HCT116 (cell line): ENCODE measurements at regions not wholly inside any gene's neighbourhood (a gene's known extent, or its start where the extent isn't known, plus 50 kb on each side); places are given as distances from the start of the nearest gene placed in this dataset.

Experiments used
- EGR1 ChIP-seq: IDR thresholded peaks from 2 replicates; pipeline ENCODE4 v1.6.1; 2012; ENCODE audit warnings: low read depth
- EZH2 ChIP-seq: fragments of 200-600 bp; sonication (generic); IDR thresholded peaks from 2 replicates; pipeline ENCODE4 v1.6.1; 2017; ENCODE audit warnings: antibody characterized with exemption, mixed run types
- EZH2phosphoT487 ChIP-seq: fragments of 200-600 bp; IDR thresholded peaks from 2 replicates; pipeline ENCODE4 v1.6.1; 2018; ENCODE audit warnings: antibody characterized with exemption, borderline replicate concordance
- JUND ChIP-seq: IDR thresholded peaks from 2 replicates; pipeline ENCODE4 v1.6.1; 2012
- POLR2A ChIP-seq: IDR thresholded peaks from 2 replicates; pipeline ENCODE4 v1.7.0; 2011; ENCODE audit warnings: borderline replicate concordance; ENCODE audit not compliant: insufficient read depth, insufficient read length; ENCODE audit errors: extremely low read depth
- POLR2AphosphoS5 ChIP-seq: IDR thresholded peaks from 2 replicates; pipeline ENCODE4 v1.6.1; 2011; ENCODE audit warnings: mild to moderate bottlenecking, low read depth, low read length, moderate library complexity
- RAD21 ChIP-seq: IDR thresholded peaks from 2 replicates; pipeline ENCODE4 v1.6.1; 2012; ENCODE audit warnings: low read depth, mild to moderate bottlenecking
- SRF ChIP-seq: IDR thresholded peaks from 2 replicates; pipeline ENCODE4 v1.6.1; 2012; ENCODE audit warnings: low read depth
- YY1 ChIP-seq: IDR thresholded peaks from 2 replicates; pipeline ENCODE4 v1.6.1; 2011; ENCODE audit warnings: low read length, low read depth, moderate library complexity, mild to moderate bottlenecking; ENCODE audit not compliant: insufficient replicate concordance; ENCODE audit errors: extremely low read depth
- TF ChIP-seq, protein P1 (sequence below), 3 experiments: fragments of 200-600 bp in 1 of 3; sonication (generic) in 1 of 3; IDR thresholded peaks in 2 of 3; conservative IDR thresholded peaks in 1 of 3; 2 replicates each; pipeline ENCODE4 v1.5.1; 2012 to 2017; ENCODE audit warnings: low read depth in 2 of 3, low read length in 2 of 3, antibody characterized with exemption in 1 of 3, borderline replicate concordance in 1 of 3, control low read depth in 1 of 3, mild to moderate bottlenecking in 1 of 3, mixed read lengths in 1 of 3, mixed run types in 1 of 3, moderate library complexity in 1 of 3; ENCODE audit not compliant: insufficient read depth in 1 of 3
- TF ChIP-seq, protein P2 (sequence below): IDR thresholded peaks from 2 replicates; pipeline ENCODE4 v1.6.1; 2012

DNA sequence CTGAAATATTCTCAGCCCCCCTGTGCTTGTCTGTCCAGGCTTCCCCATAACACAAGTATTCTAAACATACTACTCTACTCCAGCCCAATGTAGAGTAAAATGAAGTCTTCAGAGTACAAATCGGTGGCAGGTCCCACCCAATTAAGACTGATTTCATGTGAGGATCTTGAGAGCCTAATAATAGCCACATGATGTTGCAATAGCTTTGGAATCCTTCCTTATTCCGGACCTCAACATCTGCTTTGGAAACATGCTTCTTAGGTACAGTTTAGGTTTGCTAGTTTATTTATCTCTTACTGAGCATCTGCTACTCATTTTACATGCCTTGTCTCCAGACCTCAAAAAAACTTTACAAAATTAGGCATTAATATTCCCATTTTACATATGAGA, 207.3 kb upstream of the RAB6C start:
- TF ChIP-seq EGR1 (no peak), SRF (no peak), POLR2A (no peak), RAD21 (no peak), YY1 (no peak), EZH2phosphoT487 (no peak), POLR2AphosphoS5 (no peak), JUND (no peak), EZH2 (no peak)
- TF ChIP-seq, protein P1, sequence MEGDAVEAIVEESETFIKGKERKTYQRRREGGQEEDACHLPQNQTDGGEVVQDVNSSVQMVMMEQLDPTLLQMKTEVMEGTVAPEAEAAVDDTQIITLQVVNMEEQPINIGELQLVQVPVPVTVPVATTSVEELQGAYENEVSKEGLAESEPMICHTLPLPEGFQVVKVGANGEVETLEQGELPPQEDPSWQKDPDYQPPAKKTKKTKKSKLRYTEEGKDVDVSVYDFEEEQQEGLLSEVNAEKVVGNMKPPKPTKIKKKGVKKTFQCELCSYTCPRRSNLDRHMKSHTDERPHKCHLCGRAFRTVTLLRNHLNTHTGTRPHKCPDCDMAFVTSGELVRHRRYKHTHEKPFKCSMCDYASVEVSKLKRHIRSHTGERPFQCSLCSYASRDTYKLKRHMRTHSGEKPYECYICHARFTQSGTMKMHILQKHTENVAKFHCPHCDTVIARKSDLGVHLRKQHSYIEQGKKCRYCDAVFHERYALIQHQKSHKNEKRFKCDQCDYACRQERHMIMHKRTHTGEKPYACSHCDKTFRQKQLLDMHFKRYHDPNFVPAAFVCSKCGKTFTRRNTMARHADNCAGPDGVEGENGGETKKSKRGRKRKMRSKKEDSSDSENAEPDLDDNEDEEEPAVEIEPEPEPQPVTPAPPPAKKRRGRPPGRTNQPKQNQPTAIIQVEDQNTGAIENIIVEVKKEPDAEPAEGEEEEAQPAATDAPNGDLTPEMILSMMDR (IDR thresholded peaks at IDR 0.05 in 2 of 3, conservative IDR thresholded peaks at IDR 0.05 in 1 of 3; ENCODE audit: borderline replicate concordance in 1 of 3, insufficient read depth in 1 of 3, low read depth in 2 of 3, low read length in 2 of 3), result no peak
- TF ChIP-seq, protein P2, sequence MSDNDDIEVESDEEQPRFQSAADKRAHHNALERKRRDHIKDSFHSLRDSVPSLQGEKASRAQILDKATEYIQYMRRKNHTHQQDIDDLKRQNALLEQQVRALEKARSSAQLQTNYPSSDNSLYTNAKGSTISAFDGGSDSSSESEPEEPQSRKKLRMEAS, result no peak
